KMS-11 (cell line): ENCODE measurements at regions not wholly inside any gene's neighbourhood (a gene's known extent, or its start where the extent isn't known, plus 50 kb on each side); places are given as distances from the start of the nearest gene placed in this dataset.

Experiments used
- H2AFZ ChIP-seq: fragments of 200-600 bp; sonication (generic); 2 replicates; pipeline ENCODE4 v1.6.1; 2016; ENCODE audit warnings: antibody characterized with exemption, mixed run types, low read depth
- H3K27ac ChIP-seq: fragments of 200-600 bp; sonication (generic); 2 replicates; pipeline ENCODE4 v1.6.1; 2016; ENCODE audit warnings: mild to moderate bottlenecking, mixed run types
- H3K27me3 ChIP-seq: fragments of 200-600 bp; sonication (generic); 2 replicates; pipeline ENCODE4 v1.6.1; 2017; ENCODE audit warnings: mild to moderate bottlenecking, low read depth, mixed run types, moderate library complexity; ENCODE audit not compliant: insufficient read depth
- H3K36me3 ChIP-seq: fragments of 200-600 bp; sonication (generic); 2 replicates; pipeline ENCODE4 v1.6.1; 2017; ENCODE audit warnings: mild to moderate bottlenecking, mixed run types; ENCODE audit not compliant: insufficient read depth
- H3K4me1 ChIP-seq: fragments of 200-600 bp; sonication (generic); 2 replicates; pipeline ENCODE4 v1.6.1; 2016; ENCODE audit warnings: mild to moderate bottlenecking, low read depth, mixed run types; ENCODE audit not compliant: poor library complexity, severe bottlenecking
- H3K4me2 ChIP-seq: fragments of 200-600 bp; sonication (generic); 2 replicates; pipeline ENCODE4 v1.7.0; 2016; ENCODE audit warnings: mild to moderate bottlenecking, mixed run types
- H3K4me3 ChIP-seq: fragments of 200-600 bp; sonication (generic); IDR thresholded peaks from 2 replicates; pipeline ENCODE4 v1.6.1; 2017; ENCODE audit warnings: low read depth, low read length, mixed read lengths; ENCODE audit not compliant: insufficient read depth
- H3K79me2 ChIP-seq: fragments of 200-600 bp; sonication (generic); 2 replicates; pipeline ENCODE4 v1.6.1; 2016; ENCODE audit warnings: low read depth, mixed run types; ENCODE audit not compliant: insufficient read depth
- H3K9ac ChIP-seq: fragments of 200-600 bp; sonication (generic); 2 replicates; pipeline ENCODE4 v1.6.1; 2016; ENCODE audit warnings: mild to moderate bottlenecking, mixed run types
- H4K20me1 ChIP-seq: fragments of 200-600 bp; sonication (generic); 2 replicates; pipeline ENCODE4 v1.6.1; 2016; ENCODE audit warnings: mild to moderate bottlenecking, mixed run types; ENCODE audit not compliant: insufficient read depth
- TF ChIP-seq, protein P1 (sequence below): fragments of 200-600 bp; sonication (generic); conservative IDR thresholded peaks from 2 replicates; pipeline ENCODE4 v1.6.1; 2017; ENCODE audit warnings: low read depth, mild to moderate bottlenecking, antibody characterized with exemption, low read length, moderate library complexity, mixed read lengths

GRCh38 chr2:23286758-23287704 is 97.9 kb upstream of the KLHL29 start:
- Histone ChIP-seq H3K36me3 (no peaks in the 10 kb centered on the region), H3K4me2 (no peak overlapping the region), H3K27me3 (no peaks in the 10 kb centered on the region), H3K27ac (no peak overlapping the region), H2AFZ (no peak overlapping the region), H3K79me2 (no peaks in the 10 kb centered on the region), H3K4me3 (no peak overlapping the region), H4K20me1 (no peaks in the 10 kb centered on the region), H3K9ac (no peak overlapping the region), H3K4me1 (no peaks in the 10 kb centered on the region)
- TF ChIP-seq, protein P1, sequence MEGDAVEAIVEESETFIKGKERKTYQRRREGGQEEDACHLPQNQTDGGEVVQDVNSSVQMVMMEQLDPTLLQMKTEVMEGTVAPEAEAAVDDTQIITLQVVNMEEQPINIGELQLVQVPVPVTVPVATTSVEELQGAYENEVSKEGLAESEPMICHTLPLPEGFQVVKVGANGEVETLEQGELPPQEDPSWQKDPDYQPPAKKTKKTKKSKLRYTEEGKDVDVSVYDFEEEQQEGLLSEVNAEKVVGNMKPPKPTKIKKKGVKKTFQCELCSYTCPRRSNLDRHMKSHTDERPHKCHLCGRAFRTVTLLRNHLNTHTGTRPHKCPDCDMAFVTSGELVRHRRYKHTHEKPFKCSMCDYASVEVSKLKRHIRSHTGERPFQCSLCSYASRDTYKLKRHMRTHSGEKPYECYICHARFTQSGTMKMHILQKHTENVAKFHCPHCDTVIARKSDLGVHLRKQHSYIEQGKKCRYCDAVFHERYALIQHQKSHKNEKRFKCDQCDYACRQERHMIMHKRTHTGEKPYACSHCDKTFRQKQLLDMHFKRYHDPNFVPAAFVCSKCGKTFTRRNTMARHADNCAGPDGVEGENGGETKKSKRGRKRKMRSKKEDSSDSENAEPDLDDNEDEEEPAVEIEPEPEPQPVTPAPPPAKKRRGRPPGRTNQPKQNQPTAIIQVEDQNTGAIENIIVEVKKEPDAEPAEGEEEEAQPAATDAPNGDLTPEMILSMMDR: no peak

GRCh38 chr2:23289671-23290070 is 95.3 kb upstream of the KLHL29 start:
- Histone ChIP-seq H3K4me3 (no peak overlapping the region), H3K9ac (no peak overlapping the region), H3K36me3 (no peaks in the 10 kb centered on the region), H3K27ac (no peak overlapping the region), H3K4me2 (no peak overlapping the region), H3K79me2 (no peaks in the 10 kb centered on the region), H2AFZ (no peak overlapping the region), H3K27me3 (no peaks in the 10 kb centered on the region), H4K20me1 (no peaks in the 10 kb centered on the region), H3K4me1 (no peaks in the 10 kb centered on the region)
- TF ChIP-seq, protein P1: no peak

GRCh38 chr2:23291239-23291638 is 93.7 kb upstream of the KLHL29 start:
- no peak overlapping the region for H3K27ac ChIP-seq
- H3K4me1 ChIP-seq: no peaks in the 10 kb centered on the region
- H3K79me2 ChIP-seq: no peaks in the 10 kb centered on the region
- H3K4me2 ChIP-seq: no peak overlapping the region
- H3K9ac ChIP-seq: no peak overlapping the region
- TF ChIP-seq, protein P1: no peak
- H3K4me3 ChIP-seq: no peak overlapping the region
- no peaks in the 10 kb centered on the region for H3K36me3 ChIP-seq
- no peaks in the 10 kb centered on the region for H3K27me3 ChIP-seq
- H2AFZ ChIP-seq: no peak overlapping the region
- H4K20me1 ChIP-seq: no peaks in the 10 kb centered on the region

DNA sequence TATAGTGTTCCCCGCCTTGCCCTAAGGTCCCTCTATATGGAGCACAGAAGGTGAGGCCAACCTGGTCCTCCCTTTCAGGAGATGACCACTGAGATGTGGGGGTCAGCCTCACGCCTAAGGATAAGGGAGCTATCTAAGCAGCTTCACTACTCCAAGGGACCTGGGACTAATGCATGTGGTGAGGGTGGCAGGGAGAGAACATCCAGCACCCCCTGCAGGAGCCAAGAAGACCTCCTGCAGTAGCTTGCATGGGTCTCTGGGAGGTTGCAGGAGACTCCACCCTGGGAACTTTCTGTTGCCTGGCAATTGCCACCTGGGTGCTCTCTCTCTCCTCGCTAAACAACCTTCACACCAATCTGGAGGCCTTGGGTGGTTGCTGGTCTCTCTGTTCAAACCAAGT is 93.0 kb upstream of the KLHL29 start:
- H3K4me2 ChIP-seq: no peak overlapping the region
- H3K79me2 ChIP-seq: no peaks in the 10 kb centered on the region
- H2AFZ ChIP-seq: no peak overlapping the region
- no peak overlapping the region for H3K27ac ChIP-seq
- no peak overlapping the region for H3K9ac ChIP-seq
- no peak overlapping the region for H3K4me3 ChIP-seq
- no peaks in the 10 kb centered on the region for H3K36me3 ChIP-seq
- TF ChIP-seq, protein P1: no peak
- no peaks in the 10 kb centered on the region for H4K20me1 ChIP-seq
- H3K4me1 ChIP-seq: no peaks in the 10 kb centered on the region
- H3K27me3 ChIP-seq: no peaks in the 10 kb centered on the region
